ENCODE measurements at regions not wholly inside any gene's neighbourhood (a gene's known extent, or its start where the extent isn't known, plus 50 kb on each side); places are given as distances from the start of the nearest gene placed in this dataset.

GRCh38 chr5:159792180-159792579 lies 124.1 kb upstream of the ADRA1B start:
- TF ChIP-seq CTCF (IDR thresholded peaks at IDR 0.05) = no peak

GRCh38 chr5:159797261-159797970 lies 118.9 kb upstream of the ADRA1B start:
- no peak for TF ChIP-seq CTCF (IDR thresholded peaks at IDR 0.05)

- TF ChIP-seq CTCF (IDR thresholded peaks at IDR 0.05) = no peak
Measured at GRCh38 chr5:159799701-159800100, 116.6 kb upstream of the ADRA1B start.

GRCh38 chr5:159800131-159800840 lies 116.0 kb upstream of the ADRA1B start:
- TF ChIP-seq CTCF (IDR thresholded peaks at IDR 0.05) = no peak

GRCh38 chr5:159801303-159801702 lies 115.0 kb upstream of the ADRA1B start:
- TF ChIP-seq CTCF (IDR thresholded peaks at IDR 0.05) = no peak

GRCh38 chr5:159802661-159803060 lies 113.6 kb upstream of the ADRA1B start:
- TF ChIP-seq CTCF (IDR thresholded peaks at IDR 0.05) = no peak

GRCh38 chr5:159804121-159804520 lies 112.2 kb upstream of the ADRA1B start:
- TF ChIP-seq CTCF (IDR thresholded peaks at IDR 0.05) = no peak

Data from LNCAP (cell line).